AG10803 (cell line): ENCODE measurements at regions not wholly inside any gene's neighbourhood (a gene's known extent, or its start where the extent isn't known, plus 50 kb on each side); places are given as distances from the start of the nearest gene placed in this dataset.

Experiments
- DNase-seq: peaks from one replicate; pipeline ENCODE4 v3.0.0; 2010; ENCODE audit warnings: low read depth
- H3K4me3 ChIP-seq: 2 replicates; pipeline ENCODE4 v1.5.1; 2011; ENCODE audit warnings: mild to moderate bottlenecking, low read length, control low read depth
- TF ChIP-seq, protein P1 (sequence below): conservative IDR thresholded peaks from 2 replicates; pipeline ENCODE4 v1.5.1; 2011; ENCODE audit warnings: mild to moderate bottlenecking, low read length, control low read depth, inconsistent platforms

DNA sequence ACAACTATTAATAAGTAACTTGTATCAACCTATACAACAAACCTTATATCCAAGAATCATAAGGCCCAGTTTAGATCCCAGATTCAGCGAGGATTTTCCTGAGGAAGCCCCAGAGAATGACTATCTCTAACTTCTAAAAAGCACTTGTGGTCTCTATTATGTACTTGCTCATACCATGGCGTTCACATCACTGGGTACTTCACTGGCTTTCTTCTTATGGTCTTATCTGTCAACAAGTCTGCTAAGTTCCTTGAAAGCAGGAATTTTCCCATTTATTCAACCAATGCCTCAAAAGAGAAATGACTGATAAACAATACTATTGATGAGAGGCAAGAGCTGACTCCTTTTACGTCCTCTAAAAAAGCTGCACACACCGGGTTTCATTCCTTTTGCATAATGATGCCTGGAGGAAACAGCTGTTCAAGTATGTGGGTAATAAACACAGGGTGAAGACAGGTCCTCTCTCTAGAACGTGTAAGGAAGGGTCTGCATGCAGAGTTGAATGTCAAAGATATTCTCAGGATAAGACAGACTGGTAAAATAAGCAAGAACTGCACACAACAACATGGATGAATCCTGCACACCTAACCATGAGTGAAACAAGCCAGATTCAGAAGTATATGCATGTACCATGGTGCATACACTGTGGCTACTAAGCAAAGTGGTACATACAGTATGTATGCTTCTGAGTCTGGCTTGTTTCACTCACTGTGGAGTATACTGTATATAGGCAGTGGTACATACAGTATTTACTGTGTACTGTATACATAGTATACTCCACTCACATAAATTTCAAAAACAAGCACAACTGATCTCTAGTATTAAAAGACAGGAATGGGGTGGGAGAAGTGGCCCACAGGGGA lies 408.7 kb downstream of the SHQ1 start:
- no peak overlapping the region for H3K4me3 ChIP-seq
- no peak for DNase-seq
- TF ChIP-seq, protein P1, sequence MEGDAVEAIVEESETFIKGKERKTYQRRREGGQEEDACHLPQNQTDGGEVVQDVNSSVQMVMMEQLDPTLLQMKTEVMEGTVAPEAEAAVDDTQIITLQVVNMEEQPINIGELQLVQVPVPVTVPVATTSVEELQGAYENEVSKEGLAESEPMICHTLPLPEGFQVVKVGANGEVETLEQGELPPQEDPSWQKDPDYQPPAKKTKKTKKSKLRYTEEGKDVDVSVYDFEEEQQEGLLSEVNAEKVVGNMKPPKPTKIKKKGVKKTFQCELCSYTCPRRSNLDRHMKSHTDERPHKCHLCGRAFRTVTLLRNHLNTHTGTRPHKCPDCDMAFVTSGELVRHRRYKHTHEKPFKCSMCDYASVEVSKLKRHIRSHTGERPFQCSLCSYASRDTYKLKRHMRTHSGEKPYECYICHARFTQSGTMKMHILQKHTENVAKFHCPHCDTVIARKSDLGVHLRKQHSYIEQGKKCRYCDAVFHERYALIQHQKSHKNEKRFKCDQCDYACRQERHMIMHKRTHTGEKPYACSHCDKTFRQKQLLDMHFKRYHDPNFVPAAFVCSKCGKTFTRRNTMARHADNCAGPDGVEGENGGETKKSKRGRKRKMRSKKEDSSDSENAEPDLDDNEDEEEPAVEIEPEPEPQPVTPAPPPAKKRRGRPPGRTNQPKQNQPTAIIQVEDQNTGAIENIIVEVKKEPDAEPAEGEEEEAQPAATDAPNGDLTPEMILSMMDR = no peak

DNA sequence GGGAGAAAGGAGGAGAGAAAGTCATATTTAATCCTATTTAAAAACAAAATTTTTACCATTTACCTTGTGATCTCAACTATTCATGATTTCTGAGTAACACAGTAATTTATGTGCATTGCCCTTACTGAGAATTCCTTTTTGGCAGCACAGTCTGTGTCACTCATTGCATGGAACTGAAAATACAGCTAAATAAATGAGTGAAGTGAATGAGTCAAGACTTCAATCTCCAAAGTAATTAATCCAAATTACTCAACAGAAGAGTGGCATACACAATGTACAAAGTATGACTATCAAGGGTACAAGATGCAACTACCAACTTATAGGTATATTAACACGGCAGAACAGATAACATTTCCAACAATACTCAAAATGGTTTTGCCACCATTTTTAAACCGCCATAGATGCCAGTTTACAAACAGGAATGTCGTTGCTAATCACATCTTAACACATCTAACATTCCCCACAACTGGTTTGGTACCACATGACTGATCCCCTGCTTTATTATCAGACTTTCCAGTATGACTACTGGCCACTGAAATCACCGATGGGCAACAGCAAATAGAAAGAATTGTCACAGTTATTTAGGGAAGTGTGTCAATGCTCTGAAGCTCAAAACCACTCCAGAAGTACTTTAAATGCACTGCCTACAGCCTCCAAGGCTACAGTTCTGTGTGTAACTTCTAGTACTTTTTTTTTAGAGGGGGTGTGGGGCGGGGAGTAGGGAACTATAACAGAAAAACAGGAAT lies 410.4 kb downstream of the SHQ1 start:
- H3K4me3 ChIP-seq = no peak overlapping the region
- TF ChIP-seq, protein P1 = no peak
- no peak for DNase-seq

DNA sequence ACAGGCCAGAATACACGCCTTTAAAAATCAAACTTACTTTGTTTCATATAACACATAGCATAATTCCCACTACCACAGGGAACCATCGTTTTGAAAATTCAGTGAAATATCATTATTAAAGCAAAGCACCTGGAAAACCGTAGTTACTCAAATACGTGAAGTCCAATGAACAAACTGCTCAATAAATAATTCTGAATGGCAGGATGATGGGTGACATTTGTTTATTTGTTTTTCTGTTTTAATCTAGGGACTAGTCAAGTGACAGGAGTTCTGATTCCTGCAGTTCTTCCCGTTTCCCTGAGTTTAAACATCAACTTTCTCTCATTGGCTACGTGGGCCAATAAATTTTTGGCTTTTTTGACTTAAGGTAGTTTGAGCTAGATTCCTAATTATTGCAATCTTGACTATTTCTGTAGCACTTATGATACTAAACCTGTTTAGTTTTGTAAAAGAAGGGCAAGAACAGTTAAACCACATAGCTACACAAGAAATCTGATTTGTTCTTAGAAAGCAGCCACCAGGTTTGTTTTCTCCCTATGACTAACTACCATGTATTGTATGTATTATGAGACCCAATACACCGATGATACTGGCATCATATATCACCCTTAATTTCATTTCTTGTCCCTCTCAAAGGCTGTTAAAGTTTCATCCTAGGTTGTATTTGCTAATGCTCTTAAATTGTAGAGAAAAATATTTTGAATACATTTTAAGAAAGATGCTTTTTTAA lies 411.2 kb downstream of the SHQ1 start:
- TF ChIP-seq, protein P1 = no peak
- H3K4me3 ChIP-seq = no peak overlapping the region
- DNase-seq = no peak

DNA sequence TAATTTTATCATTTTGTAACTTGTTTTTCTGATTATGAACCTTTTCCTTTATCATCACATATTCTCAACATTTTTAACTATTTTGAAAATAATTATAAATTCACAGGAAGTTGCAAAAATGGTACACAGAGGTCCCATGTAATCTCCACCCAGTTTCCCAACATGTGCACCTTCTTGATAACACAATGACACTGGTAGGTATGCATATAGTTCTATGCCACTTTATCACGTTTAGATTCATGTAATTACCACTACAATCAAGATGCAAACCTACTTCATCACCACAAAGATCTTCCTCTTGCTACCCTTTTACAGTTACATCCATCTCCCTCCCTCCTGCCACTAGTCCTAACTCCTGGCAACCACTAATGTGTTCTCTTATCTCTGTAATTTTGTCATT lies 413.9 kb downstream of the SHQ1 start:
- no peak overlapping the region for H3K4me3 ChIP-seq
- TF ChIP-seq, protein P1 = no peak
- no peak for DNase-seq

DNA sequence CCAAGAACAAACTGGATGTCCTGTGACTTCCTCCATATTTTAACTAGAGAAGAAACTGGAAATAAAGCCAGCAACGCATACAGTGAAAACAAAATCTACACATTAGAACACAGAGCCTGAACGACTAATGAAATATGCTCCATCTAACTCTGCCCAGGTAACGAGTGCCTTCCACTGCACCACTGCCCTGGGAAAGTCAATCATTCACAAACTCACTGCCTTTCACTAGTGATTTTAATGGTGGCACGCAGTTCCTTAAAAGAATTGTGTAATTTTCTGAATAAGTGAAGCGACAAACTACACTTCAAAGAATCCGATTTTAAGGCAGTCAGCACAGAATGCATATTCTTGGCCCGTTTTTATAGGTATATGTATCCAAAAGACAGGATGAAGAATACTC lies 416.0 kb downstream of the SHQ1 start:
- no peak for DNase-seq
- TF ChIP-seq, protein P1 = no peak
- H3K4me3 ChIP-seq = no peak overlapping the region

DNA sequence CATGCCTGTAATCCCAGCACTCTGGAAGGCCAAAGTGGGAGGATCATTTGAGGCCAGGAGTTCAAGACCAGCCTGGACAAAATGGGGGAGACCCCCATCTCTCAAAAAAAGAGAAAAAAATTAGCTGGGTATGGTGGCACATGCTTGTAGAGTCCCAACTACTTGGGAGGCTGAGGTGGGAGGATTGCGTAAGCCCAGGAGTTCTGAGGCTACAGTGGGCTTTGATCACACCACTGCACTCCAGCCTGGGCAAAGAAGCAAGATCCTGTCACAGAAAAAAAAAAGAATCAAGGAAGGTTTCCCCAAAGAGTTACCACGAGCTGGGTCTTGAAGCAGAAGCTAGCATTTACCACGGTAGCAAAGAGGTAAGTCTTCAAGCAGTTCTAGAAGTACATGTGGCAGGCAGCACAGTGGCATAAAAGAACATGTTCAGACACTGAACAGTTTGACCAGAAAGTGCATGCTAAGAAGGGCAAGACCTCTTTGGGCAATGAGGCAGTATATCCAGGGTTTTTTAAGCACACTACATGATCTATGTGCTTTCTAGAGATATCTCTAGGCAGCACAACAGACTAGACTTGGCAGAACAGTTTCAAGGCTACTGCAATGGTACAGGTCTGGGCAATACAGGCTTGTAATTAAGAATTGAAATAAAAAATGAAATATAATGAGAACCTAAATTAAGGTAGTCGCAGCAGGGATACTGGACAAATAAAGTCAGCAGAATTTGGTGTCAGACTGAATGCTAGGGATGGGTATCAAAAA lies 418.5 kb downstream of the SHQ1 start:
- no peak overlapping the region for H3K4me3 ChIP-seq
- TF ChIP-seq, protein P1 = no peak
- no peak for DNase-seq
